PFSK-1 (cell line): ENCODE measurements at regions not wholly inside any gene's neighbourhood (a gene's known extent, or its start where the extent isn't known, plus 50 kb on each side); places are given as distances from the start of the nearest gene placed in this dataset.

Source experiments
- FOXP2 ChIP-seq: optimal IDR thresholded peaks from 2 replicates; pipeline ENCODE3; 2011; ENCODE audit warnings: borderline replicate concordance, control low read depth, inconsistent platforms; ENCODE audit not compliant: insufficient read depth; ENCODE audit errors: extremely low read length, extremely low read depth
- POLR2AphosphoS5 ChIP-seq: IDR thresholded peaks from 2 replicates; pipeline ENCODE4 v1.6.1; 2012; ENCODE audit warnings: low read depth, mild to moderate bottlenecking, control low read depth, low read length, moderate library complexity
- TAF1 ChIP-seq: IDR thresholded peaks from 2 replicates; pipeline ENCODE4 v1.6.1; 2012; ENCODE audit warnings: low read length, control low read depth, borderline replicate concordance; ENCODE audit not compliant: insufficient read depth

DNA sequence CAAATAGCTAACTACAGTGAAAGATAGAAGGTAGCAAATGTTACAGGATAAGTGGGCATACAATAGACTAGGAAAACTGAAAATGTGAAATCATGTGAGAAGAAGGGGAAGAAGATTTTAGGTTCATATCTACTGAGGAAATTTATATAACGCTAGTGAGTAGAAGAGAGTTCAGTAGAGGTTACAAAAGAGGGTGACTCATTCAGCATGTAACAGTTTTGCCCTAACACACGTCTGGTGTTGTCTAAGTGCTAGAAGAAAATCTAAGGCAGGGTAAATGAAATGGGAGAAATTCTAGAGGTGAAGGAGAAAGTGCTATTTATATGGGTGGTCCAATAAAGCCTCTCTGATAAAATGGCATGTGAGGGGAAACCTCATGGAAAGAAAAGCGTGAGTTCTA is 731.4 kb upstream of the POT1 start:
- TF ChIP-seq FOXP2 (no peak), TAF1 (no peak), POLR2AphosphoS5 (no peak)
